Naive thymus-derived CD4-positive, alpha-beta T cell (primary cell): ENCODE measurements at regions not wholly inside any gene's neighbourhood (a gene's known extent, or its start where the extent isn't known, plus 50 kb on each side); places are given as distances from the start of the nearest gene placed in this dataset.
"Not testable (repeated sequence)": the region's sequence is repeated elsewhere in the genome, so short reads cannot be mapped to it uniquely, and the experiment has no call there.

Experiments used
- ATAC-seq: fragments of 150-1000 bp; cut with Tn5 transposase; 2 replicates; pipeline ENCODE4 v1.10.0; 2021; ENCODE audit warnings: mild to moderate bottlenecking, moderate library complexity
- CTCF ChIA-PET: fragments of 350-600 bp; sonication (Branson Sonifier 250); formaldehyde crosslinking; loops from one replicate; lab custom pipeline; 2021; ENCODE audit warnings: antibody characterized with exemption; lab: Charles Lee
- POLR2A ChIA-PET: fragments of 350-600 bp; sonication (Branson Sonifier 250); formaldehyde crosslinking; loops from one replicate; lab custom pipeline; 2021; ENCODE audit warnings: antibody characterized with exemption, inconsistent platforms; lab: Charles Lee
- DNase-seq, 9 donors: peaks; one replicate each; pipeline versions ENCODE4 v3.0.0 to v3.0.0-alpha.2; 2020 to 2022; ENCODE audit warnings: mixed read lengths in 1 of 9
- H3K27ac ChIP-seq: one replicate; pipeline ENCODE4 v1.7.0; 2013; ENCODE audit warnings: mild to moderate bottlenecking, low read depth, low read length, moderate library complexity
- H3K27me3 ChIP-seq, 2 donors: one replicate each; pipeline ENCODE4 v1.7.0; 2013; ENCODE audit warnings: low read length in 2 of 2, mild to moderate bottlenecking in 2 of 2, moderate library complexity in 2 of 2; ENCODE audit not compliant: control insufficient read depth in 2 of 2, insufficient read depth in 2 of 2
- H3K36me3 ChIP-seq, 3 experiments: 1 replicate in 2 of 3; 2 replicates in 1 of 3; pipeline ENCODE4 v1.7.0; 2013; ENCODE audit warnings: low read length in 3 of 3, mild to moderate bottlenecking in 3 of 3, moderate library complexity in 1 of 3; ENCODE audit not compliant: insufficient read depth in 3 of 3, control insufficient read depth in 2 of 3
- H3K4me1 ChIP-seq, 2 donors: one replicate each; pipeline ENCODE4 v1.7.0; 2013; ENCODE audit warnings: low read length in 2 of 2, mild to moderate bottlenecking in 2 of 2, moderate library complexity in 1 of 2; ENCODE audit not compliant: control insufficient read depth in 2 of 2, insufficient read depth in 2 of 2
- H3K4me3 ChIP-seq: 2 replicates; pipeline ENCODE4 v1.7.0; 2013; ENCODE audit warnings: mild to moderate bottlenecking, low read length
- H3K9me3 ChIP-seq, 3 experiments: 1 replicate in 2 of 3; 2 replicates in 1 of 3; pipeline ENCODE4 v1.7.0; 2013; ENCODE audit warnings: low read length in 3 of 3; ENCODE audit not compliant: control insufficient read depth in 2 of 3
- H3K27ac Mint-ChIP-seq, 9 donors: one replicate each; pipeline ENCODE4 v1.8.0; 2020 to 2022; ENCODE audit warnings: mixed read lengths in 9 of 9, mild to moderate bottlenecking in 8 of 9, moderate library complexity in 5 of 9, inconsistent platforms in 2 of 9
- H3K27me3 Mint-ChIP-seq, 5 donors: one replicate each; pipeline ENCODE4 v1.8.0; 2021 to 2022; ENCODE audit warnings: mixed read lengths in 5 of 5, mild to moderate bottlenecking in 1 of 5
- H3K36me3 Mint-ChIP-seq, 5 donors: one replicate each; pipeline ENCODE4 v1.8.0; 2020 to 2022; ENCODE audit warnings: mixed read lengths in 5 of 5, mild to moderate bottlenecking in 3 of 5, inconsistent platforms in 1 of 5
- H3K4me1 Mint-ChIP-seq, 7 donors: one replicate each; pipeline ENCODE4 v1.8.0; 2020 to 2022; ENCODE audit warnings: mixed read lengths in 7 of 7, mild to moderate bottlenecking in 3 of 7, inconsistent platforms in 1 of 7
- H3K4me3 Mint-ChIP-seq, 10 donors: one replicate each; pipeline ENCODE4 v1.8.0; 2020 to 2022; ENCODE audit warnings: mild to moderate bottlenecking in 10 of 10, mixed read lengths in 10 of 10, moderate library complexity in 6 of 10, inconsistent platforms in 2 of 10
- H3K9me3 Mint-ChIP-seq, 11 donors: one replicate each; pipeline ENCODE4 v1.8.0; 2020 to 2022; ENCODE audit warnings: mixed read lengths in 11 of 11, mild to moderate bottlenecking in 4 of 11, inconsistent platforms in 1 of 11, moderate library complexity in 1 of 11
- intact Hi-C, 2 donors: fragments of 100-400 bp; cut with micrococcal nuclease; formaldehyde crosslinking; loops; one replicate each; pipeline ENCODE4 v1.15.1; 2023

DNA sequence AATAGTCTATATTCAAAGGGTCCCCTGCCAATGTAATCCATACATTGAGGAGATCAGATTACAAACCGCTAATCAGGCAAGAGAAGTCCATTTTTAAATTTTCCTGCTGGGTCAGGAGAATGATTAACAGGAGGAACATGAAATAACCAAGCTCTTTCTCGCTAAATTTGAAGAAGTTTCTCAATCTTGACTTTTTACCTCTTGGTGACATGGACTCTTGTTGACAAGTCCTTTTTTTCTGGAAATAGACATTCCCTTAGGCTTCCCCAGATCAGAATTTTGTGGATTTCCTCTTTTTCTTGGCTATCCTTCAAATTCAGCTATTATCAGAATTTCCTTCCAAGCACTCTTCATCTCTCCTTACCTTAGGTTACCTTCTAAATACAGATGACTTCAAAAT is 153.0 kb upstream of the LRATD1 start:
- H3K9me3 ChIP-seq: no peaks in the 10 kb centered on the region
- no peaks in the 10 kb centered on the region for H3K27me3 ChIP-seq
- ChIA-PET POLR2A (no interaction called here), CTCF (no interaction called here)
- ATAC-seq: no peak
- Mint-ChIP-seq H3K36me3 (no peaks in the 10 kb centered on the region), H3K27ac (no peak overlapping the region), H3K9me3 (peaks cover 0 to 14% (median 3%) of the 10 kb centered on the region in 11 donors), H3K4me3 (no peak overlapping the region), H3K27me3 (no peaks in the 10 kb centered on the region), H3K4me1 (no peaks in the 10 kb centered on the region)
- H3K4me1 ChIP-seq: no peaks in the 10 kb centered on the region
- H3K36me3 ChIP-seq: no peaks in the 10 kb centered on the region
- intact Hi-C loops: no loop called here
- no peak overlapping the region for H3K27ac ChIP-seq
- H3K4me3 ChIP-seq: no peak overlapping the region
- no peak for DNase-seq

DNA sequence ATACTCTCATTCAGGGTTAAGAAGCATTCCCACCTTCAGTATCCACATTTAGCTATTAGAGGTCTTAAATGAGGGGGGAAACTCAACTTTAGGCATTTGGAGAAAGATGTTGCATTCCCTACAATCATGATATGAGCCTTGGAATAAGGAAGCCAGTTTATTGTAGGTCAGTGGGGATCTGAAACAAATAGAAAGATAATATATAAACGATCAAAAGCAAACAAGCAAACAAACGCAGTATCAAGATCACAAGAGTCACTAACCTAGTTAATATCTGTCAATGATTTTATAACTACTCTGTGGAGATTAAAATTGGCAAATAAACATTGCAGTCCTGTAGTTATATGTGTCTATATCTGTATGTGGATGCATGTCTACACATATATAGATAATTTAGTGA is 152.4 kb upstream of the LRATD1 start:
- no peaks in the 10 kb centered on the region for H3K27me3 Mint-ChIP-seq
- no peak overlapping the region for H3K27ac Mint-ChIP-seq
- H3K4me3 Mint-ChIP-seq: no peak overlapping the region
- POLR2A ChIA-PET: no interaction called here
- Histone ChIP-seq H3K4me3 (no peak overlapping the region), H3K9me3 (no peaks in the 10 kb centered on the region), H3K27ac (no peak overlapping the region), H3K4me1 (no peaks in the 10 kb centered on the region), H3K27me3 (no peaks in the 10 kb centered on the region), H3K36me3 (no peaks in the 10 kb centered on the region)
- no peaks in the 10 kb centered on the region for H3K36me3 Mint-ChIP-seq
- intact Hi-C loops: no loop called here
- DNase-seq: no peak
- H3K9me3 Mint-ChIP-seq: peaks cover 0 to 14% (median 3%) of the 10 kb centered on the region in 11 donors
- no peak for ATAC-seq
- no peaks in the 10 kb centered on the region for H3K4me1 Mint-ChIP-seq
- CTCF ChIA-PET: no interaction called here

DNA sequence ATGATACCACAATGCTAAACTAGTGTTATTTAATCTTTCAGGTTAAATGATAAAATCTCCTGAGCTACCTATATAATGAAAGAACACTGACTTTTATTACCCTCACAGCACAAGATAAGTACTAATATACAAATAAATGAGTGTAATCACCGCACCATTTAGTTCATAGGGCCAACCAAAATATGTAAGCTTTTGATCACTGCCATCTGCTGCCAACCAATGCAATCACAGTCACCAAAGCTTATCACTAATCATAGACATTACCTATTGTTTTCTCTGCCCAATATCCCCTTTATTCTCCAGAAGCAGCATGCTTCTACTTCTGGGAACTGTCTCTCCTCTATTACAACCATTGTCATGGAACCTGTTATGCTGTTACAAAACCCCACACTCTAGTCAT is 151.6 kb upstream of the LRATD1 start:
- ChIA-PET CTCF (no interaction called here), POLR2A (no interaction called here)
- no peak overlapping the region for H3K27ac Mint-ChIP-seq
- intact Hi-C loops: no loop called here
- Histone ChIP-seq H3K36me3 (no peaks in the 10 kb centered on the region), H3K27me3 (no peaks in the 10 kb centered on the region), H3K27ac (no peak overlapping the region), H3K4me1 (no peaks in the 10 kb centered on the region), H3K4me3 (no peak overlapping the region), H3K9me3 (no peaks in the 10 kb centered on the region)
- no peak overlapping the region for H3K4me3 Mint-ChIP-seq
- no peaks in the 10 kb centered on the region for H3K27me3 Mint-ChIP-seq
- no peak for ATAC-seq
- no peak for DNase-seq
- no peaks in the 10 kb centered on the region for H3K4me1 Mint-ChIP-seq
- H3K9me3 Mint-ChIP-seq: peaks cover 0 to 14% (median 6%) of the 10 kb centered on the region in 11 donors
- H3K36me3 Mint-ChIP-seq: no peaks in the 10 kb centered on the region

DNA sequence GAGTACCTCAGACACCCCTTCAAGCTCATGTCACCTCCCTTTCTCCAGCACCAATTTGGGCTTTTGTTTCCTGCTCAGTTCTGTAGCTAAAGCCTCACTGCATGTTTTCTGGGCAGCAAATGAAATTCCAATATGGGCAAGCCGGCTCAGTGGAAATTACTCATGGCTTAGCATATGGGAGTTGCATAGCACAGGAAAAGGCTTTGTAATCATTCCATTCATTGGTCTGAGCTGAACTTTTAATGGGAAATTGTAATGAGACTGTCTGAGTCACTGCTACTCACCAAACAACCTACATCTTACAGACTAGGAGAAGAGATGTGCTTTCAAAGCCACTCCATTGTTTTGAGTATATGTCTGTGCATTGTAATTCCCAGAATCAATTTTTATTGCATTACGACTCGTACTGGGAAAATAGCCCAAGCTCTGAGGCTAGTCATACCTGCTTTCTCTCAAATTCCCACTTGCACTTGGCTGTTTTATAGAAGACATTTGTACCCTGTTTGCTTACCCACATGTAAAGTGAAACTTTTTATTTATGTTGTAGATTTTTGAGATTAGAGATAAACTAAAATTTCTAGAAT is 139.5 kb upstream of the LRATD1 start:
- H3K4me3 ChIP-seq: no peak overlapping the region
- H3K9me3 Mint-ChIP-seq: peaks cover 0 to 7% (median 2%) of the 10 kb centered on the region in 11 donors
- CTCF ChIA-PET: no interaction called here
- H3K27me3 ChIP-seq: no peaks in the 10 kb centered on the region
- no peak overlapping the region for H3K4me3 Mint-ChIP-seq
- H3K27ac ChIP-seq: no peak overlapping the region
- no peaks in the 10 kb centered on the region for H3K4me1 ChIP-seq
- no peaks in the 10 kb centered on the region for H3K36me3 Mint-ChIP-seq
- no peaks in the 10 kb centered on the region for H3K27me3 Mint-ChIP-seq
- H3K27ac Mint-ChIP-seq: no peak overlapping the region
- no peaks in the 10 kb centered on the region for H3K36me3 ChIP-seq
- no peaks in the 10 kb centered on the region for H3K9me3 ChIP-seq
- POLR2A ChIA-PET: no interaction called here
- intact Hi-C loops: no loop called here
- H3K4me1 Mint-ChIP-seq: no peaks in the 10 kb centered on the region
- DNase-seq: no peak
- ATAC-seq: no peak

DNA sequence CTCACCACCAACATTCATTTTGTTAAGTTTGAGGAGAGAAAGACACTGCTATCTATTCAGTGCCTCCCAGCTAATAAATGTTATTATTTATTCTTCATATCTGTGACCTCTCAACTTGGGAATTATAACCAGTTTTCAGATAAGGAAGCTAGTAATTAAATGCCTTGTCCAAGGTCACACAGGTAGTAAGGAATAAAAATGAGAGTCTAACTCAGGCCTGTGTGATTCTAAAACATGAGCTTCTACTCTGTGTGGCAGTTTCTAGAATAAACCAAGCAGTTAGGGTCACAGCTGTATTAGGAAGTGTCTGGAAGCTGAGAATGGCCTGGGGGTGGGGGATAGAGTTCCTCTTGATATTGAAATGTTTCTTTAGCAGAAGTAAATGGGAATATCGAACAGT is 137.8 kb upstream of the LRATD1 start:
- intact Hi-C loops: no loop called here
- no peaks in the 10 kb centered on the region for H3K9me3 ChIP-seq
- CTCF ChIA-PET: no interaction called here

DNA sequence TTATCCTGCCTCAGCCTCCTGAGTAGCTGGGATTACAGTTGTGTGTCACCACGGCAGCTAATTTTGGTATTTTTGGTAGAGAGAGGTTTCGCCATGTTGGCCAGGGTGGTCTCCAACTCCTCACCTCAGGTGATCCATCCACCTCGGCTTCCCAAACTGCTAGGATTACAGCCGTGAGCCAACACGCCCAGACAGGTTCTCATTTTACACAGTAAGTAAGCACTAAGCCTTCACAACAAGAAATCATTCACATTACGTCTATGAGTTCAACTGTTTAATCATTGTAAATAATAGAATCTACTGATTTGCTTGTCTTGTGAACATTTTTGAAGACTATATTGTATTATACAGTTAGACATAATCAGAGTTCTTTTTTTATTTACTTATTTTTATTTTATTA is 131.5 kb upstream of the LRATD1 start:
- H3K9me3 Mint-ChIP-seq: peaks cover 0 to 4% (median 0%) of the 10 kb centered on the region in 11 donors
- no peak overlapping the region for H3K27ac Mint-ChIP-seq
- no peak for DNase-seq
- Histone ChIP-seq H3K27me3 (no peaks in the 10 kb centered on the region), H3K27ac (no peak overlapping the region), H3K4me3 (no peak overlapping the region), H3K4me1 (no peaks in the 10 kb centered on the region), H3K36me3 (no peaks in the 10 kb centered on the region), H3K9me3 (no peaks in the 10 kb centered on the region)
- H3K4me1 Mint-ChIP-seq: no peaks in the 10 kb centered on the region
- intact Hi-C loops: no loop called here
- ATAC-seq: no peak
- CTCF ChIA-PET: no interaction called here
- no peaks in the 10 kb centered on the region for H3K36me3 Mint-ChIP-seq
- POLR2A ChIA-PET: no interaction called here
- H3K4me3 Mint-ChIP-seq: no peak overlapping the region
- no peaks in the 10 kb centered on the region for H3K27me3 Mint-ChIP-seq

More for the DNA sequence above, 137.8 kb upstream of the LRATD1 start:
- Histone ChIP-seq H3K36me3 (no peaks in the 10 kb centered on the region), H3K4me3 (no peak overlapping the region), H3K27me3 (no peaks in the 10 kb centered on the region), H3K4me1 (no peaks in the 10 kb centered on the region), H3K27ac (no peak overlapping the region)
- POLR2A ChIA-PET: no interaction called here
- Mint-ChIP-seq H3K27me3 (no peaks in the 10 kb centered on the region), H3K36me3 (no peaks in the 10 kb centered on the region), H3K4me1 (no peaks in the 10 kb centered on the region), H3K4me3 (no peak overlapping the region), H3K27ac (no peak overlapping the region), H3K9me3 (peaks cover 0 to 8% (median 0%) of the 10 kb centered on the region in 11 donors)
- DNase-seq (no peak), ATAC-seq (no peak)

DNA sequence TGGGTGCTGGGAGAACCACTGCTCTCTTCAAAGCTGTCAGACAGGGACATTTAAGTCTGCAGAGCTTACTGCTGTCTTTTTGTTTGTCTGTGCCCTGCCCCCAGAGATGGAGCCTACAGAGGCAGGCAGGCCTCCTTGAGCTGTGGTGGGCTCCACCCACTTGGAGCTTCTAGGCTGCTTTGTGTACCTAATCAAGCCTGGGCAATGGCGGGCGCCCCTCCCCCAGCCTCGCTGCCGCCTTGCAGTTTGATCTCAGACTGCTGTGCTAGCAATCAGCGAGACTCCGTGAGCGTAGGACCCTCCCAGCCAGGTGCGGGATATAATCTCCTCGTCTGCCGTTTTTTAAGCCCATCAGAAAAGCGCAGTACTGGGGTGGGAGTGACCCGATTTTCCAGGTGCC is 125.6 kb upstream of the LRATD1 start:
- CTCF ChIA-PET, H3K4me1 Mint-ChIP-seq, H3K36me3 ChIP-seq, POLR2A ChIA-PET, intact Hi-C loops, H3K4me3 Mint-ChIP-seq, H3K27me3 ChIP-seq, H3K4me1 ChIP-seq, H3K27ac ChIP-seq, DNase-seq, H3K36me3 Mint-ChIP-seq, H3K4me3 ChIP-seq, H3K9me3 ChIP-seq, H3K27me3 Mint-ChIP-seq, ATAC-seq, H3K27ac Mint-ChIP-seq: not testable (repeated sequence)
- H3K9me3 Mint-ChIP-seq: peaks cover 0 to 20% (median 5%) of the 10 kb centered on the region in 11 donors
